CD1c-positive myeloid dendritic cell (primary cell): ENCODE measurements at regions not wholly inside any gene's neighbourhood (a gene's known extent, or its start where the extent isn't known, plus 50 kb on each side); places are given as distances from the start of the nearest gene placed in this dataset.

ENCODE experiments used
- DNase-seq: peaks from one replicate; pipeline ENCODE4 v3.0.0-alpha.2; 2016; ENCODE audit errors: extremely low spot score

DNA sequence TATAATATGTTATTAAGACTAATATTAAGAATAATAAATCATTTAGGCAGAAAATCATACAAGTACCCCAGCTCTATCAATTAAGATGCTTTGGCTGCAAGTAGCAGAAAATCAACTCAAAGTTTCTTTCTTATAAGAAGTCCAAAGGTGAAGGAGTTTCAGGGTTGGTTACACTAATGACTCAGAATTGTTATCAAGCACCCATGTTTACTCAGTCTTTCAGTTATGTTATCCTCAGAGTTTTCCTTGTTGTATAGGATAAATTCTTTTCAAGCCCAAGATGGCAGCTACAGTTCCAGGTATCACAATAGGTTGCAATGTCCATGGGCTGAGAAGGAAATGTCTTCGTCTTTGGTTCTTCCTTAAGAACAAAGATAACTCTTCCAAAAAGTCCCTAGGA lies 163.6 kb downstream of the TNFSF18 start:
- DNase-seq: no peak

DNA sequence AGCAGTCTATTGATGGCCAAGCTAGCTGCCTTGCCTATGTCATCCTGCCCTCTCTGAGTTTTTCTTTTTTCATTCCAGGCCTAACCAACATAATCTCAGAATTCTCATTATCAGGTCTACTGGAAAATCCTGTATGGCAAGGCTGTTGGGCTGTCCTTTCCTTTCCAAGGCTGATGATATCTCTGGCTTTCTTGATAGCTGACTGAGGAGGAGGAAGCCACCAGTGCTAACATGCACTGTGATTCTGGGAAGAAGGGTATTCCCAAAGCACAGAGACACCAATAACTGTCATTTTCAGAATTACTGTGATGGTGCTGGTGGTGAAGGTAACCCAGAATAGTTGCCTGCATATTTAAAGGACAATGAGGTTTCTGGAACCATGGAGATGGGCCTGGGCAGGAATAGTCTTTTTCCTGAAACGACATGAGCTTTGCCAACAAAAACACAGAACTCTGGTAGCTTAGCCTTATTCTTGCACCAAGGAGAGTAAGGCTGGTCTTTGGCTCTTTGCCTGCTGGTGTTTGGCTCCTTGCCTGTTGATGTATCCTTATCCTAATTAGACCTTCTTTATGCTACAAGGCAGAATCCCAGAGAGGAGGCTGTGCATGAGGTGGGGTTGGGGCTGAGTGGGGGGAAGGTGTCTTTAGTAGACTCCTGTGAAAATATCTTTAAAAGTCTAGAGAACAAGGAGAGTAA lies 157.4 kb downstream of the TNFSF18 start:
- no peak for DNase-seq

DNA sequence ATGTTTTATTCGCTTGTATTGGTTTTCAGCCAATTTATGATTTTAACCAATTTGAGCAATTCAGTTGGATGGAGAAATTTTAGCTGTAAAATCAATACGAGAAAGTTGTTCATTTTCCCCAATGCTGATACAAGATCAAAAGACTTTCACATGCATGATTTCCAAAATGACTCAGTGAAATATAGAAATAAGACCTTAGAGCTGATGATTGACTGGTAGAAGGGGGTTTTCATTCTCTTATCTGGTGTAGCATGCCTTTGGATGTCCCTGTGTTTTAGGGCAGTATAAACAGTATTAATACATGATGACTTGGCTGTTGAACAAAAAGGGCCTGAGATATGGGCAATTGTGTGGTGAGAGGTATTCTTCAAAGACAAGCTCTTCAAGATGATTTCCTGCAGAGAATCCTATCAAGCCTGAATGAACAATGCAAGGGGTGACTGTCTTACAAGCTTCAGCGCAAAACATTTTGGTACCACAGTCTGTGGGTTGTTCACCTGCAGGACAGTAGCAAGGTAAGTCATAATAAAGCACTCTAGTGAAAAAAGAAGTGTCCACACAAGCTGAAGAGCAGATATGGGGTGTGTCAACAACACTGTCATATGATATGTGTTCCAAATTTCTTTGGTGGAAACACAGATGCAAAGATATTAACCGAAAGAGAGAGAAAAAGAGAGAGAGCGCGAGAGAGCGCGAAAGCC lies 156.2 kb downstream of the TNFSF18 start:
- DNase-seq: no peak

DNA sequence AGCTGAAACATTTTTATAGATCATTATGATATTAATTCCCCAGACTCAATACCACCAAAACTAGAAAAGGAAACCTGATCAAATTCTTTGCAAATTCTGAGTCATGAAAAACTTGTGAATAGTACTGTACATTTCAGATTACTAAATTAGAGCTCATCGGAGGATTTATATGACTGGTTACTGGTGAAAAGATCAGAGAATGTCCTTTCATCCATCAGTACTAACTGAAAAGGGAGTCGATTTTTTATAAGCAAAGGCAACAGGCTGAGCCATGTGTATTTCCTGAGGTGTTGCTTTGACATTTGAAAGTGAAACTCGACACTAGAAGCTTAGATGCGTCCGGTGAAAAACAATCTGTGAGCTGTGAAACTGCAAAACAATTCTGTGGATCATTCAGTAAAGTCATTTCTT lies 155.7 kb downstream of the TNFSF18 start:
- peak; percentile 16 for DNase-seq

DNA sequence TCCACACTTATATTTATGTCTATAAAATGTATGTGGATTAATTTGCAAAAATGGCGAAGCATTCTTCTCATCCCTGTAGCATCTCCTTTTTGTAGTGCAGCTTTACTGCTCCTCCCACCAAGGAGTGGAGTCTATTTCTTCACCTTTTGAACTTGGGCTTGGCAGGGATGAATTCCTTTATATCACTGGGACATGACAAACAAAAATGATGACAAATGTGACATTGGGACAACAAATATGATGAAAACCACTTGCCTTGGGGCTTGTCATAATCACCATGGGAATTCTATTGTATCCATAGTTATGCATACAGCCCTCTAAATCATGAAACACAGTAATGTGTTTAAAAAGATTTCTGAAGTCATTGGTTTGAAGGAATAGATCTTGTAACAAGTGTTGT lies 155.0 kb downstream of the TNFSF18 start:
- DNase-seq: no peak

GRCh38 chr1:172897738-172898137 lies 153.0 kb downstream of the TNFSF18 start:
- no peak for DNase-seq

DNA sequence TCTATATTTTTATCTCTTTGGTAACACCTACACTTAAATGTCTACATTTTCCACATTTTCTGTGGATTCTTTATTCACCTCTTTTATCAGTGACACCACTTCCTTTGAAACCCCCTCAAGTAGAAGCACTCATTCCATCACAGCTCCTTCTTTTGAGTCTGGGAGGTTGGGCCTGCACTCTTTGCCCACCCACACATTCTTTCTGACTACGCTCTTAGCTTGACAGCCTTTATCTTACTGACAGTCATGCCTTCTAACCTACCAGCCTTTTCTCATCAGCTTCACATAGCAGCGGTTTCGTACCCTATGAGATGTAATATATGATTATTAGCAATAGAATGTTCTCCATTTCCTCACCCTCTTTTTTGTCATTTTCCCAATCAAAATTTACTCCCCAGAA lies 151.9 kb downstream of the TNFSF18 start:
- no peak for DNase-seq

- DNase-seq: peak; percentile 50
These were observed 150.3 kb downstream of the TNFSF18 start for GRCh38 chr1:172900376-172900997.

DNA sequence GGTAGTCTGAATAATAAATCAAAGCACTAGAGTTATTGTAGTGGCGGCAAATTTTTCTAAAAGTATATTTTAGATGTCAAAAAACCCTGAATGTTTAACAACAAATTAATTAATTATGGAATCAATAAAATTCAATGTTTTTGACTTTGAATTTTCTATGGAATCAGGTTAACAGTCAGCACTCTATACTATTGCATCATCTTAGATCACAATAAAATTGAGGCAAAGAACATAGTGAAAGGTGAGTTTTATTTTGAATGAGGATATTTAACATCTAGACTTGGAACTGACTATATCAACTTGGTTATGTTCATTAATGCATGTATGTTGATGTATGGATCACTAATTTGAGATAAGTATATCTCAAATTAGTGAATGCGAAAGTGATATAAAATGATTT lies 148.5 kb downstream of the TNFSF18 start:
- no peak for DNase-seq

DNA sequence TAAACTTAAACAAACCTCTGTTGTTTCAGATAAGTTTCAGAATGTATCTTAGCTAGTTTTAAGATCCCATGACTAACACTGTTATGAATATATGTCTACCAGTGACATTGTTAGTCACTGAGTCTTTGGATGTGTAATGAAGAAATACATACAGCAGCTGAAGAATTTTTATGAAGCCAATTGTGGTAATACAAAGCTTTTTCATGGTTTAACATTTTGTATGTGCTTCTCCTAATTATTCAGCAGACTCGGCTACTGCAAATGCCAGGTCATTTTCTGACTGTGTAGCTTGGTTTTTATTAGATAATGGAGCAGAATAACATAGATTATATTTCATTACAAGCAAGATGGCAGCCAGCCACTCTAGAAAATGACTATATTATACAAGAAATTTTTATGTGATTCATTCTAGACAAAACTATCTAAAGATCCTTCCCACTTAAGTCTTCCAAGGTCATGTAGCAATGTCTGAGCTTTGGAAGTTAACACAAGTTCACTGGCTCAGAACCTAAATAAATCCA lies 147.8 kb downstream of the TNFSF18 start:
- DNase-seq: no peak

DNA sequence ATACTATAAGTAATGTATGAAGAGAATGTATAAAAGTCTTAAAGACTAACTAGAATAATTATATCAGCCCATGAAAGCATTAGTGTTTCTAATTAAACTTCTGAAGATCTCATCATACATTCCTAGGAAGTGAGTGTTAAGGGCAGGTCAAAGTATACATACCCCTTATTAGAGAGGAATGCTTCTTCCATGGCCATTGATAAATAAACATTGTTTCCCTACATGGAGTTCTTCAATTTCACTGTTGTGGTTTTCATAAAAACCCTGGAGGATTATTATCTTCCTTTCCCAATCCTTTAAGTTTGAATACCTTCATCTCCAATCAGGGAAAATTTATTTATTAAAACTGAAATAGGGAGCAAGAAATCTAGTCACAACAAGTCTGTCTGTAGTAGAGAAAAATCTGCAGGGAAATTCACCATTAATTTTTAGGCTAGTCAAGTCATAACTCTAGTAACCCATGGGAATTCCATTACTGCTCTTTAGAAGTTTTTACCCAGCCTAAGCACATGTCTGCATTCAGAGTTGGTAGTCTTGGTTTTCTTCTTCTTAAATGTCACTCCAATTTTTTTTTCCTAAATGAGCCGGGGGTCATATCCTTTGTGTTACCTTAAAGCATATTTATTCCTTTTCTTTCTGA lies 147.0 kb downstream of the TNFSF18 start:
- DNase-seq: no peak

DNA sequence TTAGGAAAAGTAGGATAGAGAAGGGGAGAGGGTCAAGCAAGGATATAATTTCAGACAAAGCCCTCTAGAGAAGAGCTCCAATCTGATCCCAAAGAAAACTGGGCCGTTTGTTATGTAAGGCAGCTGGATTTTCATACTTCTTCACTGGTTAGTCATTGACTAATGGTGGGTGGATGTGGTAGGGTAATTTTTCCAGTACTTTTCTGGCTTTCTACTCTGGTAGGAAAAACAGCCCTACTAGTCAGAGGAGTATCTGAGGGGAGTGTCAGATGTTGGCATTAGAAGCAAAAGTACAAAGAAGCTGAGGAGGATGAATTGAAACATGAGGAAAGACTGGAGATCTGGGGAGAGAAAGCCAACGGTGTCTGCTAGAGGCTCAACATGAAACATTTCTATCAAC lies 145.3 kb downstream of the TNFSF18 start:
- DNase-seq: no peak

- DNase-seq: peak; percentile 35
These were observed 143.8 kb downstream of the TNFSF18 start for GRCh38 chr1:172906778-172907592.

DNA sequence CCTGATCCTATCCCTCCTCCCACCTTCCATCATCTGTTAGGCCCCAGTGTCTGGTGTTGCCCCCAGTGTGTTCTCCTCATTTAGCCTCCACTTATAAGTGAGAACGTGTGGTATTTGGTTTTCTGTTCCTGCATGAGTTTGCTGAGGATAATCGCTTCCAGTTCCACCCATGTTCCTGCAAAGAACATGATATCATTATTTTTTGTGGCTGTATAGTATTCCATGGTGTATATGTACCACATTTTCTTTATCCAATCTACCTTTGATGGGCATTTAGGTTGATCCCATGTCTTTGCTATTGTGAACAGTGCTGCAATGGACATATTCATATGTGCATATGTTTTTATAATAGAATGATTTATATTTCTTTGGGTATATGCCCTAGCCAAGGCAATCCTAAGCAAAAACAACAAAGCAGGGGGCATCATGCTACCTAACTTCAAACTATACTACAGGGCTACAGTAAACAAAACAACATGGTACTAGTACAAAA lies 142.9 kb downstream of the TNFSF18 start:
- DNase-seq: no peak

DNA sequence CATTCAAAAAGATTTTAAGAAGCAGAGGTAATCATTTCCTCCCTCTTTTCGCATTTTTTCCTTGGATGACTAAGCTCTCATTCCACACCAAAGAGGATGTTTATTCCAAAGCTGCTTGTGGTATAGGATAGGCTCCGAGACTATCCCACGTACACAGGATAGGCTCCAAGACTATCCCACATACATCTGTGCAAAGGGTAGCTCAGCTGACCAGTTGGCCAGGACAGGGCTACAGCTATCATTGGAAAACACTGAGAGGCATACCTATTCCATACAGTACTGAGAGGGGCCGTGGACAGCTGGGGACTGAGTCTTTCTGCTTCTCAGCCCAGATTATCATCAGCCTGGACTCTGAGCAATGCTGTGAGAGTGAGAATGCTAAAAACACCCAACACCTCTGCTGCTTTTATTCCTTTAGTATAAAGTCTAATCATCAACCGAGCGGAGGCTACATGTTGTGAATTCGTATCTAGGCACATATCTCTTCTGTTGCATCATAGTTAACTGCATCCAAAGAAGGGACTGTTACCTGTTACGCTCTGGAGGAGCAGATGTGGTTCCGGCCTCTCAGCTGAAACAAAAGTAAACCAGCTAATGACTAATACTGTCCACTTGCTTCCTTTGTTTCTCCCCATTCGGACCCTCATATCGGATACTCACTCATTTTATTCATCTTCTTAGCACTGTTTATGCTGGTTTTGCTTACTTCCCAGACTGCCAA lies 141.0 kb downstream of the TNFSF18 start:
- no peak for DNase-seq

GRCh38 chr1:172912765-172913260 lies 137.9 kb downstream of the TNFSF18 start:
- DNase-seq: no peak

- DNase-seq: peak; percentile 41
These were observed 136.1 kb downstream of the TNFSF18 start for GRCh38 chr1:172914501-172915144.

DNA sequence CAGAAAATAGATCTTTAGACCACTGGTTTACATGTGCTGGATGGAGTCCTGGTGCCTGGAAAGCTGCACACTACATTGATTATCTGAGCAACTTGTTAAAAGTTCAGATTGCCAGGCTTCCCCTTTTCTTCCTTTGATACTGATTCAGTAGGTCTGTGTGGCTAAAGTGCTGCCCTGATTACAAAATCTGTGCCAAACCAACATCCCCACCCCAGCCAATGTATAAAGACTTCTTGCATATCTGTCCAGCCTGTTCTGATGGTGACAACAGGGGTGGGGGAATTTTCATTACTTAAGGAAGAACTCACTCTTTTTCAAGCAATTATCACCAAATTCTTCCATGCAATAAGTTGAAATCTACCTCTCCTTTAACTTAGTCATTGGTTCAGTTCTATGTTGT lies 135.5 kb downstream of the TNFSF18 start:
- no peak for DNase-seq

- no peak for DNase-seq
These were observed 134.6 kb downstream of the TNFSF18 start for GRCh38 chr1:172916116-172916515.

DNA sequence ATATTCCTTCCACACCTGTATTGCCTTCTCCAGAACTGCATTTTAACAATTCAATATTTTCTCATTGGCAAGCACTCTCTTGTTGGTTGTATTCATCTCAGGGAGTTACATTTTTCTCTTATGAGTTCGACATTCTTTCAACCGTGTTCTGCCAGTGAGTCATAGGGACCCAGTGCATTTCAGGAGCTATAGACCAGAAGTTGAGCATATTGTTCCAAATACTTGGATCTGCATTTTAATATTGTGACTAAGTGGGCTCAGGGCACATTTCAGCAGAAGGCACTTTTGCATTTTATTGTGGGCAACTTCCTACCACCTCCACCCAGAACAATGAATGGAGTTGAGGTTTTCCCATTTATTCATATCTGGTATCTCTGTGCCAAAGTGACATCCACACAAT lies 132.8 kb downstream of the TNFSF18 start:
- no peak for DNase-seq
